Liver (tissue), 8 donors: ENCODE measurements at regions not wholly inside any gene's neighbourhood (a gene's known extent, or its start where the extent isn't known, plus 50 kb on each side); places are given as distances from the start of the nearest gene placed in this dataset.

ENCODE experiments used
- DNase-seq: peaks from one replicate; pipeline ENCODE4 v3.0.0-alpha.2; 2017; ENCODE audit warnings: low spot score
- H3K27ac ChIP-seq, 2 donors: one replicate each; pipeline ENCODE4 v1.7.0; 2013; ENCODE audit warnings: inconsistent platforms in 2 of 2, low read length in 2 of 2, control low read depth in 1 of 2, low read depth in 1 of 2, mild to moderate bottlenecking in 1 of 2
- H3K27me3 ChIP-seq, 4 donors: one replicate each; pipeline versions ENCODE4 v1.6.1 to v1.7.0; 2013; ENCODE audit warnings: low read length in 3 of 4, inconsistent platforms in 1 of 4, mild to moderate bottlenecking in 1 of 4, moderate library complexity in 1 of 4; ENCODE audit not compliant: control insufficient read depth in 4 of 4, insufficient read depth in 4 of 4
- H3K36me3 ChIP-seq, 4 donors: one replicate each; pipeline versions ENCODE4 v1.6.1 to v1.7.0; 2013; ENCODE audit warnings: low read length in 3 of 4, mild to moderate bottlenecking in 3 of 4, low read depth in 1 of 4, moderate library complexity in 1 of 4; ENCODE audit not compliant: control insufficient read depth in 4 of 4, insufficient read depth in 3 of 4
- H3K4me1 ChIP-seq, 4 donors: one replicate each; pipeline versions ENCODE4 v1.6.1 to v1.7.0; 2013; ENCODE audit warnings: low read length in 3 of 4, mild to moderate bottlenecking in 3 of 4, moderate library complexity in 1 of 4; ENCODE audit not compliant: control insufficient read depth in 4 of 4, insufficient read depth in 4 of 4
- H3K4me3 ChIP-seq, 3 donors: one replicate each; pipeline versions ENCODE4 v1.6.1 to v1.7.0; 2013; ENCODE audit warnings: low read length in 3 of 3, control low read depth in 1 of 3, low read depth in 1 of 3, mild to moderate bottlenecking in 1 of 3
- H3K9ac ChIP-seq, 2 donors: one replicate each; pipeline ENCODE4 v1.7.0; 2013; ENCODE audit warnings: low read length in 2 of 2, mild to moderate bottlenecking in 2 of 2, moderate library complexity in 2 of 2, control low read depth in 1 of 2, low read depth in 1 of 2
- H3K9me3 ChIP-seq, 4 donors: one replicate each; pipeline versions ENCODE4 v1.6.1 to v1.7.0; 2013; ENCODE audit warnings: low read length in 3 of 4; ENCODE audit not compliant: control insufficient read depth in 4 of 4
- ATF3 ChIP-seq: IDR thresholded peaks from 2 replicates; pipeline ENCODE4 v1.6.1; 2016; ENCODE audit warnings: antibody characterized with exemption
- CTCF ChIP-seq: fragments of 150-350 bp; IDR thresholded peaks from 2 replicates; pipeline ENCODE4 v1.5.1; 2017; ENCODE audit warnings: improper control_type of control experiment, low read depth, low read length; ENCODE audit not compliant: missing input control
- EGR1 ChIP-seq, 2 donors: IDR thresholded peaks; 2 replicates each; pipeline ENCODE4 v1.6.1; 2016 to 2018; ENCODE audit warnings: antibody characterized with exemption in 2 of 2, low read depth in 2 of 2
- FOXA1 ChIP-seq: IDR thresholded peaks from 2 replicates; pipeline ENCODE4 v1.6.1; 2016; ENCODE audit warnings: antibody characterized with exemption
- FOXA2 ChIP-seq: IDR thresholded peaks from 2 replicates; pipeline ENCODE4 v1.6.1; 2016; ENCODE audit warnings: antibody characterized with exemption
- GABPA ChIP-seq, 2 donors: IDR thresholded peaks in 1 of 2; conservative IDR thresholded peaks in 1 of 2; 2 replicates each; pipeline ENCODE4 v1.6.1; 2016; ENCODE audit warnings: antibody characterized with exemption in 2 of 2, mild to moderate bottlenecking in 1 of 2, moderate library complexity in 1 of 2
- HNF4A ChIP-seq, 2 donors: conservative IDR thresholded peaks; 2 replicates each; pipeline ENCODE4 v1.6.1; 2016; ENCODE audit warnings: antibody characterized with exemption in 2 of 2, mild to moderate bottlenecking in 2 of 2
- HNF4G ChIP-seq: IDR thresholded peaks from 2 replicates; pipeline ENCODE4 v1.6.1; 2016; ENCODE audit warnings: antibody characterized with exemption
- JUND ChIP-seq, 2 donors: IDR thresholded peaks; 2 replicates each; pipeline ENCODE4 v1.6.1; 2016; ENCODE audit warnings: antibody characterized with exemption in 2 of 2
- MAX ChIP-seq: IDR thresholded peaks from 2 replicates; pipeline ENCODE4 v1.6.1; 2016; ENCODE audit warnings: antibody characterized with exemption
- NR2F2 ChIP-seq: IDR thresholded peaks from 2 replicates; pipeline ENCODE4 v1.6.1; 2016; ENCODE audit warnings: antibody characterized with exemption
- RAD21 ChIP-seq, 2 donors: IDR thresholded peaks; 2 replicates each; pipeline ENCODE4 v1.6.1; 2016; ENCODE audit warnings: antibody characterized with exemption in 2 of 2, mild to moderate bottlenecking in 2 of 2
- REST ChIP-seq: IDR thresholded peaks from 2 replicates; pipeline ENCODE4 v1.6.1; 2016; ENCODE audit warnings: antibody characterized with exemption, mild to moderate bottlenecking
- RXRA ChIP-seq, 2 donors: IDR thresholded peaks; 2 replicates each; pipeline ENCODE4 v1.6.1; 2017 to 2018; ENCODE audit warnings: antibody characterized with exemption in 2 of 2, mild to moderate bottlenecking in 1 of 2
- SP1 ChIP-seq: IDR thresholded peaks from 2 replicates; pipeline ENCODE4 v1.6.1; 2018; ENCODE audit warnings: antibody characterized with exemption, mild to moderate bottlenecking
- TAF1 ChIP-seq: conservative IDR thresholded peaks from 2 replicates; pipeline ENCODE4 v1.6.1; 2016; ENCODE audit warnings: antibody characterized with exemption, mild to moderate bottlenecking
- YY1 ChIP-seq: IDR thresholded peaks from 2 replicates; pipeline ENCODE4 v1.6.1; 2016; ENCODE audit warnings: antibody characterized with exemption, mild to moderate bottlenecking
- ZBTB33 ChIP-seq: IDR thresholded peaks from 2 replicates; pipeline ENCODE4 v1.6.1; 2016; ENCODE audit warnings: antibody characterized with exemption
- WGBS: extraction: QIAGEN DNeasy Blood & Tissue Kit; methylation state at CpG from one replicate; pipeline ENCODE4 v1.1.7; 2013; 5-methylcytosine and 5-hydroxymethylcytosine counted together
- donor health status: healthy.
- donor health status: healthy.
- donor health status: healthy.
- donor health status: healthy.
- donor health status: healthy.

- no peaks in the 10 kb centered on the region for H3K36me3 ChIP-seq
- no peaks in the 10 kb centered on the region for H3K9me3 ChIP-seq
- no peak overlapping the region for H3K27ac ChIP-seq
- H3K27me3 ChIP-seq = peaks cover 0 to 3% (median 0%) of the 10 kb centered on the region in 4 donors
- no peak for TF ChIP-seq FOXA2
- TF ChIP-seq REST = no peak
- no peak for TF ChIP-seq RXRA (IDR thresholded peaks at IDR 0.05)
- TF ChIP-seq CTCF = no peak
- TF ChIP-seq HNF4A (conservative IDR thresholded peaks at IDR 0.05) = no peak
- TF ChIP-seq JUND (IDR thresholded peaks at IDR 0.05) = no peak
- no peak for TF ChIP-seq MAX
- no peak for TF ChIP-seq FOXA1
- TF ChIP-seq SP1 = no peak
- no peak for TF ChIP-seq ZBTB33
- TF ChIP-seq GABPA (IDR thresholded peaks at IDR 0.05 in 1 of 2, conservative IDR thresholded peaks at IDR 0.05 in 1 of 2) = no peak
- TF ChIP-seq EGR1 (IDR thresholded peaks at IDR 0.05; ENCODE audit: low read depth in 2 of 2) = no peak
- no peak for TF ChIP-seq YY1
- H3K9ac ChIP-seq = no peak overlapping the region
- WGBS = 49% methylated on average over 1 of the region's 1 CpG
- H3K4me3 ChIP-seq = no peak overlapping the region
- H3K4me1 ChIP-seq = no peaks in the 10 kb centered on the region
- DNase-seq = no peak
These were observed 130.0 kb downstream of the KLF6 start for GRCh38 chr10:3654980-3655379.

- H3K9ac ChIP-seq = no peak overlapping the region
- WGBS = 82% methylated on average over 2 of the region's 2 CpGs
- H3K27ac ChIP-seq = no peak overlapping the region
- DNase-seq = no peak
- H3K9me3 ChIP-seq = no peaks in the 10 kb centered on the region
- no peaks in the 10 kb centered on the region for H3K4me1 ChIP-seq
- H3K27me3 ChIP-seq = peaks cover 0 to 3% (median 0%) of the 10 kb centered on the region in 4 donors
- H3K36me3 ChIP-seq = no peaks in the 10 kb centered on the region
- no peak overlapping the region for H3K4me3 ChIP-seq
- TF ChIP-seq HNF4G = no peak
- TF ChIP-seq SP1 = no peak
- TF ChIP-seq YY1 = no peak
- no peak for TF ChIP-seq TAF1
- TF ChIP-seq MAX = no peak
- TF ChIP-seq NR2F2 = no peak
- TF ChIP-seq ATF3 = no peak
- no peak for TF ChIP-seq ZBTB33
- no peak for TF ChIP-seq HNF4A (conservative IDR thresholded peaks at IDR 0.05)
- no peak for TF ChIP-seq GABPA (IDR thresholded peaks at IDR 0.05 in 1 of 2, conservative IDR thresholded peaks at IDR 0.05 in 1 of 2)
- TF ChIP-seq JUND (IDR thresholded peaks at IDR 0.05) = no peak
- no peak for TF ChIP-seq FOXA1
- TF ChIP-seq FOXA2 = no peak
- TF ChIP-seq RAD21 (IDR thresholded peaks at IDR 0.05) = no peak
- no peak for TF ChIP-seq EGR1 (IDR thresholded peaks at IDR 0.05; ENCODE audit: low read depth in 2 of 2)
- no peak for TF ChIP-seq RXRA (IDR thresholded peaks at IDR 0.05)
- TF ChIP-seq REST = no peak
These were observed 130.5 kb downstream of the KLF6 start for GRCh38 chr10:3654496-3654895.
